H9 (cell line): ENCODE measurements at regions not wholly inside any gene's neighbourhood (a gene's known extent, or its start where the extent isn't known, plus 50 kb on each side); places are given as distances from the start of the nearest gene placed in this dataset.

ENCODE experiments used
- DNase-seq: peaks from one replicate; pipeline ENCODE4 v3.0.0-alpha.2; 2017
- H2AFZ ChIP-seq: one replicate; pipeline ENCODE4 v1.6.1; 2013; ENCODE audit warnings: mild to moderate bottlenecking, low read length, control low read depth, moderate library complexity
- H2AK5ac ChIP-seq: 2 replicates; pipeline ENCODE4 v1.6.1; 2013; ENCODE audit warnings: low read length, control low read depth, mixed read lengths; ENCODE audit not compliant: insufficient read length
- H2BK120ac ChIP-seq: one replicate; pipeline ENCODE4 v1.6.1; 2013; ENCODE audit warnings: low read depth, mild to moderate bottlenecking, low read length, control low read depth, inconsistent platforms; ENCODE audit not compliant: poor library complexity, severe bottlenecking
- H2BK12ac ChIP-seq: 2 replicates; pipeline ENCODE4 v1.6.1; 2013; ENCODE audit warnings: low read length, control low read depth, mixed read lengths, low read depth; ENCODE audit not compliant: insufficient read length
- H2BK15ac ChIP-seq: 2 replicates; pipeline ENCODE4 v1.6.1; 2013; ENCODE audit warnings: low read depth, low read length, control low read depth
- H2BK20ac ChIP-seq: one replicate; pipeline ENCODE4 v1.6.1; 2013; ENCODE audit warnings: low read depth, mild to moderate bottlenecking, low read length, control low read depth, inconsistent platforms; ENCODE audit not compliant: poor library complexity, severe bottlenecking
- H2BK5ac ChIP-seq: 2 replicates; pipeline ENCODE4 v1.6.1; 2013; ENCODE audit warnings: low read length, control low read depth, mixed read lengths; ENCODE audit not compliant: insufficient read length
- H3K14ac ChIP-seq: 2 replicates; pipeline ENCODE4 v1.6.1; 2013; ENCODE audit warnings: low read length, control low read depth; ENCODE audit not compliant: insufficient read depth
- H3K18ac ChIP-seq: 2 replicates; pipeline ENCODE4 v1.6.1; 2013; ENCODE audit warnings: low read depth, mild to moderate bottlenecking, mixed read lengths, low read length, control low read depth; ENCODE audit not compliant: insufficient read length
- H3K23ac ChIP-seq: 2 replicates; pipeline ENCODE4 v1.6.1; 2013; ENCODE audit warnings: low read length, control low read depth, mixed read lengths, low read depth; ENCODE audit not compliant: insufficient read length
- H3K23me2 ChIP-seq: 2 replicates; pipeline ENCODE4 v1.6.1; 2013; ENCODE audit warnings: low read depth, mild to moderate bottlenecking, mixed read lengths, low read length, control low read depth; ENCODE audit not compliant: insufficient read length, poor library complexity, severe bottlenecking
- H3K27ac ChIP-seq: 2 replicates; pipeline ENCODE4 v1.5.1; 2013; ENCODE audit warnings: low read length, control low read depth, mixed read lengths, low read depth; ENCODE audit not compliant: insufficient read length
- H3K27me3 ChIP-seq: 2 replicates; pipeline ENCODE4 v1.6.1; 2013; ENCODE audit warnings: low read length, control low read depth, inconsistent platforms; ENCODE audit not compliant: insufficient read depth
- H3K4ac ChIP-seq: 2 replicates; pipeline ENCODE4 v1.6.1; 2013; ENCODE audit warnings: low read depth, mild to moderate bottlenecking, control low read depth, inconsistent platforms, low read length, moderate library complexity
- H3K4me1 ChIP-seq: 2 replicates; pipeline ENCODE4 v1.6.1; 2013; ENCODE audit warnings: low read length, control low read depth, inconsistent platforms; ENCODE audit not compliant: insufficient read depth
- H3K4me2 ChIP-seq: 2 replicates; pipeline ENCODE4 v1.6.1; 2013; ENCODE audit warnings: low read length, control low read depth, mixed read lengths; ENCODE audit not compliant: insufficient read length, insufficient read depth
- H3K56ac ChIP-seq: 2 replicates; pipeline ENCODE4 v1.6.1; 2013; ENCODE audit warnings: low read depth, mild to moderate bottlenecking, mixed read lengths, low read length, control low read depth; ENCODE audit not compliant: insufficient read length
- H3K79me1 ChIP-seq: 2 replicates; pipeline ENCODE4 v1.6.1; 2013; ENCODE audit warnings: low read depth, mild to moderate bottlenecking, moderate library complexity, low read length, control low read depth, inconsistent platforms; ENCODE audit not compliant: insufficient read depth, poor library complexity, severe bottlenecking
- H3K79me2 ChIP-seq: 2 replicates; pipeline ENCODE4 v1.6.1; 2013; ENCODE audit warnings: low read length, control low read depth, inconsistent platforms; ENCODE audit not compliant: insufficient read depth
- H3K9ac ChIP-seq: 2 replicates; pipeline ENCODE4 v1.6.1; 2013; ENCODE audit warnings: low read length, control low read depth, mixed read lengths; ENCODE audit not compliant: insufficient read length; ENCODE audit errors: extremely low read depth
- H3K9me3 ChIP-seq: one replicate; pipeline ENCODE4 v1.6.1; 2013; ENCODE audit warnings: low read depth, low read length, inconsistent platforms; ENCODE audit not compliant: control insufficient read depth
- H3T11ph ChIP-seq: one replicate; pipeline ENCODE4 v1.6.1; 2013; ENCODE audit warnings: mild to moderate bottlenecking, low read length, control low read depth, inconsistent platforms
- H4K20me1 ChIP-seq: one replicate; pipeline ENCODE4 v1.6.1; 2013; ENCODE audit not compliant: control insufficient read depth, insufficient read length, insufficient read depth
- H4K5ac ChIP-seq: 2 replicates; pipeline ENCODE4 v1.6.1; 2013; ENCODE audit warnings: low read depth, mild to moderate bottlenecking, mixed read lengths, low read length, control low read depth; ENCODE audit not compliant: insufficient read length
- H4K8ac ChIP-seq: replicated peaks from 2 replicates; pipeline ENCODE4 v1.6.1; 2013; ENCODE audit warnings: low read length, control low read depth, mixed read lengths, low read depth; ENCODE audit not compliant: insufficient read length
- H4K91ac ChIP-seq: 2 replicates; pipeline ENCODE4 v1.6.1; 2013; ENCODE audit warnings: low read depth, mild to moderate bottlenecking, moderate library complexity, mixed read lengths, low read length, control low read depth; ENCODE audit not compliant: insufficient read length
- H3K27ac Mint-ChIP-seq, 3 experiments: 2 replicates in 2 of 3; 3 replicates in 1 of 3; pipeline ENCODE4 v1.8.0; 2020 to 2021; ENCODE audit warnings: mixed read lengths in 3 of 3, mild to moderate bottlenecking in 1 of 3, moderate library complexity in 1 of 3
- H3K27me3 Mint-ChIP-seq: 2 replicates; pipeline ENCODE4 v1.8.0; 2021; ENCODE audit warnings: low read depth, mild to moderate bottlenecking, moderate library complexity, mixed read lengths
- H3K36me3 Mint-ChIP-seq, 3 experiments: 2 replicates in 2 of 3; 3 replicates in 1 of 3; pipeline ENCODE4 v1.8.0; 2020 to 2021; ENCODE audit warnings: low read depth in 3 of 3, mixed read lengths in 3 of 3; ENCODE audit not compliant: insufficient read depth in 1 of 3
- H3K4me1 Mint-ChIP-seq, 2 experiments: 2 replicates each; pipeline ENCODE4 v1.8.0; 2020; ENCODE audit warnings: mixed read lengths in 2 of 2
- H3K4me3 Mint-ChIP-seq, 2 experiments: 2 replicates in 1 of 2; 3 replicates in 1 of 2; pipeline ENCODE4 v1.8.0; 2020 to 2021; ENCODE audit warnings: mild to moderate bottlenecking in 2 of 2, mixed read lengths in 2 of 2, moderate library complexity in 1 of 2
- H3K9me3 Mint-ChIP-seq, 2 experiments: 2 replicates in 1 of 2; 3 replicates in 1 of 2; pipeline ENCODE4 v1.8.0; 2020; ENCODE audit warnings: mild to moderate bottlenecking in 2 of 2, mixed read lengths in 2 of 2, moderate library complexity in 1 of 2
- CTCF ChIP-seq: fragments of 200-600 bp; sonication (generic); conservative IDR thresholded peaks from 3 replicates; pipeline ENCODE4 v1.8.0; 2021; ENCODE audit warnings: antibody characterized with exemption, mild to moderate bottlenecking
- WGBS: extraction: QIAGEN DNeasy Blood & Tissue Kit; methylation state at CpG from one replicate; pipeline ENCODE4 v1.1.7; 2013; ENCODE audit warnings: missing lambda C conversion rate, low lambda C conversion rate, mixed read lengths; ENCODE audit not compliant: insufficient read length; ENCODE audit errors: extremely low coverage; 5-methylcytosine and 5-hydroxymethylcytosine counted together

GRCh38 chr10:121002586-121003205, 151.5 kb downstream of the WDR11 start:
- no peak overlapping the region for H3K18ac ChIP-seq
- no peak overlapping the region for H3K56ac ChIP-seq
- H3K79me1 ChIP-seq, result no peaks in the 10 kb centered on the region
- Mint-ChIP-seq H3K27ac (no peak overlapping the region; a peak in 1 of 7 replicates), H3K9me3 (peaks cover 31 to 32% of the 10 kb centered on the region in 2 experiments), H3K27me3 (peaks cover 5% of the 10 kb centered on the region; the same call in 1 of the 2 replicates), H3K36me3 (peaks cover 5 to 34% (median 10%) of the 10 kb centered on the region in 3 experiments; a peak in 5 of 7 replicates), H3K4me1 (peaks cover 8 to 15% of the 10 kb centered on the region in 2 experiments), H3K4me3 (no peak overlapping the region)
- H2AK5ac ChIP-seq, result no peak overlapping the region
- no peaks in the 10 kb centered on the region for H3K27me3 ChIP-seq
- H3K4me1 ChIP-seq, result no peaks in the 10 kb centered on the region
- no peaks in the 10 kb centered on the region for H3K9me3 ChIP-seq
- H2BK120ac ChIP-seq, result no peak overlapping the region
- no peak overlapping the region for H3K27ac ChIP-seq
- H2BK5ac ChIP-seq, result no peak overlapping the region
- DNase-seq, result no peak
- H4K91ac ChIP-seq, result no peak overlapping the region
- no peak overlapping the region for H2BK20ac ChIP-seq
- no peak overlapping the region for H3K4me2 ChIP-seq
- H2AFZ ChIP-seq, result no peak overlapping the region
- no peaks in the 10 kb centered on the region for H3K79me2 ChIP-seq
- H3T11ph ChIP-seq, result no peak overlapping the region
- TF ChIP-seq CTCF, result no peak
- no peak overlapping the region for H3K9ac ChIP-seq
- no peak overlapping the region for H3K23ac ChIP-seq
- H3K14ac ChIP-seq, result no peak overlapping the region
- H3K4ac ChIP-seq, result no peak overlapping the region
- no peaks in the 10 kb centered on the region for H4K20me1 ChIP-seq
- no peak overlapping the region for H4K5ac ChIP-seq
- H2BK12ac ChIP-seq, result no peak overlapping the region
- no peaks in the 10 kb centered on the region for H3K23me2 ChIP-seq
- H4K8ac ChIP-seq, result no peak overlapping the region
- H2BK15ac ChIP-seq, result no peak overlapping the region
- WGBS, result no CpG with 5 or more reads among the region's 6 CpGs
